ENCODE measurements at regions not wholly inside any gene's neighbourhood (a gene's known extent, or its start where the extent isn't known, plus 50 kb on each side); places are given as distances from the start of the nearest gene placed in this dataset.
"Not testable (repeated sequence)": the region's sequence is repeated elsewhere in the genome, so short reads cannot be mapped to it uniquely, and the experiment has no call there.

DNA sequence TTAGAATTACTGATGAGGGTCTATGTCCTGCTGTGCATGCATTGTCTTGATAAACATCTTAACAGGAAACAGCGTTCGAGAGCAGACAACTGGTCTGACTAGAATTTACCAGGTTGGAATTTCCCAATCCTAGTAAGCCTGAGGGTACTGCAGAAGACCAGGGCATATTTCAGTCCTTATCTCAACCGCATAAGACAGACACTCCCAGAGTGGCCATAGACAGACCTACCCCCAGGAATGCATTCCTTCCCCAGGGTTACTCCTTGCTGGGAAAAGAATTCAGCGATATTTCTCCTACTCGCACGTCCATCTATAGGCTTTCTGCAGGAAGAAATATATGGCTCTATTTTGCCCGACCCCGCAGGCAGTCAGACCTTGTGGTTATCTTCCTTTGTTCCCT is 406.4 kb upstream of the CNTNAP5 start:
- TF ChIP-seq TEAD4 (IDR thresholded peaks at IDR 0.05; ENCODE audit: borderline replicate concordance, insufficient read depth); POLR2AphosphoS5 (IDR thresholded peaks at IDR 0.05; ENCODE audit: low read depth, low read length); RAD21 (IDR thresholded peaks at IDR 0.05; ENCODE audit: low read length): not testable (repeated sequence)

All from SK-N-SH (cell line).